ENCODE measurements at regions not wholly inside any gene's neighbourhood (a gene's known extent, or its start where the extent isn't known, plus 50 kb on each side); places are given as distances from the start of the nearest gene placed in this dataset.

DNA sequence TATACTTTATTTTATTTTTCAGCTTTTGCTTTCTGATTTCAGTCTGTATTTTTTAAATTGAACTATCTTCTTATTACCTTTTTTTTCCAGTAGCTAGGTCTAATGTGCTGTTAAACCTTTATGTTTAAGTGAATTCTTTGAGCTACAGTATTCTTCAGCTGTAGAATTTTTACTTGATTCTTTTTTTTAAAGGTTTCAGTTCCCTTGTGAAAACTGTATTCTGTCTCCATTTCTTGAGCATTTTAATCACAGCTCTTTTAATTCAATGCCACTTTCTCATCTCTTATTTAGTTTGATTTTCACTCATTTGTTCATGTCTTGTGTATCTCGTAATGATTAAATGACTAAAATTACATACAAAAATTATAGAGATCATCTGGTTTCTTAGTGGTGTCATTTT lies 233.8 kb downstream of the MTRR start:
- WGBS (ENCODE audit: missing lambda C conversion rate) = 0% methylated on average over 1 of the region's 1 CpG
- no peak overlapping the region for H3K4me3 ChIP-seq
- H3K4me2 ChIP-seq = no peak overlapping the region
- ChIA-PET CTCF (no interaction called here), POLR2A (no interaction called here)
- no peaks in the 10 kb centered on the region; the same call in 2 of the 3 replicates for H3K9me3 ChIP-seq
- no peak overlapping the region for H3K27ac ChIP-seq
- ATAC-seq (no peak), FAIRE-seq (no peak), DNase-seq (ENCODE audit: low read depth in 1 of 2, low spot score in 1 of 2) (no peak)
- no peaks in the 10 kb centered on the region for H3K4me1 ChIP-seq
- no peak for TF ChIP-seq TP53 (CRISPR knock-in tag; IDR thresholded peaks at IDR 0.05)

DNA sequence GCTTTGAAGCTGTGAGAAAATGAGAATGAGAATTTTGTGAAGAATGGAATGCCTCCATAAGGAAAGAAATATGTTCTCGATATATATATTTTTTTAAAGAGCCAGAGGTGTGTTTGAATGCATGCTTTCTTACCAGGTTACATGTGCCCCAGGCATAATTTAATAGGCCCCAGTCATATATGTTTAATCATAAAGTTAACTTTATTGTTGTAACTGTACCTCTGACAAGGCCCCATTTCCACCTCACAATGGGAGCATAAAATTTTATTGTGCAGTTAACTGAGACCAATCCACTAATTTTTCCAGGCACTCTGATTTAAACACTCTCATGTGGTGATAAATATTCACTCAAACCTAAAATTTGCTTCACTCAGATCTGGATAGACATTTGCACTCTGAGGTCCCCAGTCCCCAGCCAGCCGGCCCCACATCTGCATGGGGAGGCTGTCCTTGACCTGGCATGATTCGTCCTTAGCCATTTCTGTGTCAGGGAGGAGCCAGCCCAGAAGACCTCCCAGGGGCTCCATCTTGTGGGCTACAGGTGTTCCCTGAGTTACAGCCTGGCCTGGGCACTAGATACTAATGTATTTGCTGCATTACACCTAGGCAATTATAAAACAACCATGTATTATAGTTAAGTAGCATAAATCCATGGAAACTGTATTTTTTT lies 245.8 kb downstream of the MTRR start:
- no peak overlapping the region for H3K4me2 ChIP-seq
- under 1% methylated on average over 3 of the region's 3 CpGs for WGBS (ENCODE audit: missing lambda C conversion rate)
- ATAC-seq (no peak), DNase-seq (ENCODE audit: low read depth in 1 of 2, low spot score in 1 of 2) (no peak), FAIRE-seq (no peak)
- ChIA-PET CTCF (no interaction called here), POLR2A (no interaction called here)
- no peak overlapping the region for H3K27ac ChIP-seq
- H3K4me3 ChIP-seq = no peak overlapping the region
- TF ChIP-seq HDAC2 (IDR thresholded peaks at IDR 0.05) (no peak), CBX8 (IDR thresholded peaks at IDR 0.05) (no peak), NFE2L2 (conservative IDR thresholded peaks at IDR 0.05; ENCODE audit: low read length) (no peak), HEYL (CRISPR knock-in tag; IDR thresholded peaks at IDR 0.05) (no peak), RCOR1 (IDR thresholded peaks at IDR 0.05; ENCODE audit: low read depth, low read length) (no peak), ESRRA (IDR thresholded peaks at IDR 0.05; ENCODE audit: borderline replicate concordance, low read length) (no peak), SREBF2 (IDR thresholded peaks at IDR 0.05) (no peak), TFCP2L1 (CRISPR knock-in tag; IDR thresholded peaks at IDR 0.05) (no peak), BHLHE40 (IDR thresholded peaks at IDR 0.05; ENCODE audit: low read depth, low read length) (no peak), KDM1A (IDR thresholded peaks at IDR 0.05; ENCODE audit: low read depth) (no peak), EHF (CRISPR knock-in tag; IDR thresholded peaks at IDR 0.05) (no peak)
- H3K9me3 ChIP-seq = no peaks in the 10 kb centered on the region
- H3K4me1 ChIP-seq = no peaks in the 10 kb centered on the region

DNA sequence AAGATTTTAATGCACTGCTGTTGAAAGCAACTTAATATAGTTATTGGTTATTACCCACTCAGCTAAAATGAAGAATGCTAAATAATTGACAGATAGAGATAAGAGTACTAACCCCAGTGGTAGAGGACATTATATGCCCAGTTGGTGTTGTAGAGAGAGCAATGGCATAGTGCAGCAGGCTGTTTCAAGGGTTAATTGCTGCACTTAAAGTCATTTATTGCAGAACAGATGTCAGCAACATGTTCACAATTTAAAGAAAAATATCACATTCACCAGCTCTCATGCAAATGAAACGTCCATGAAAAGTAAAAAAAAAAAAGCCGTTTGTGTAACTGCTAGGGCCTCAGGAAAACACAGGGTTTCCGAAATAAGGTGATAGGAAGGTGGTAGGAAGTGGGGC lies 254.6 kb downstream of the MTRR start:
- DNase-seq (ENCODE audit: low read depth in 1 of 2, low spot score in 1 of 2) (no peak), ATAC-seq (no peak), FAIRE-seq (no peak)
- WGBS (ENCODE audit: missing lambda C conversion rate) = 2% methylated on average over 3 of the region's 3 CpGs
- H3K4me2 ChIP-seq = no peak overlapping the region
- POLR2A ChIA-PET = no interaction called here
- CTCF ChIA-PET = no interaction called here
- H3K9me3 ChIP-seq = no peaks in the 10 kb centered on the region
- no peak overlapping the region for H3K27ac ChIP-seq
- no peak for TF ChIP-seq EP300 (IDR thresholded peaks at IDR 0.05)
- TF ChIP-seq, protein P1, sequence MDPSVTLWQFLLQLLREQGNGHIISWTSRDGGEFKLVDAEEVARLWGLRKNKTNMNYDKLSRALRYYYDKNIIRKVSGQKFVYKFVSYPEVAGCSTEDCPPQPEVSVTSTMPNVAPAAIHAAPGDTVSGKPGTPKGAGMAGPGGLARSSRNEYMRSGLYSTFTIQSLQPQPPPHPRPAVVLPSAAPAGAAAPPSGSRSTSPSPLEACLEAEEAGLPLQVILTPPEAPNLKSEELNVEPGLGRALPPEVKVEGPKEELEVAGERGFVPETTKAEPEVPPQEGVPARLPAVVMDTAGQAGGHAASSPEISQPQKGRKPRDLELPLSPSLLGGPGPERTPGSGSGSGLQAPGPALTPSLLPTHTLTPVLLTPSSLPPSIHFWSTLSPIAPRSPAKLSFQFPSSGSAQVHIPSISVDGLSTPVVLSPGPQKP (IDR thresholded peaks at IDR 0.05; ENCODE audit: low read depth, low read length) = no peak
- no peak for TF ChIP-seq NPAS2 (CRISPR knock-in tag; IDR thresholded peaks at IDR 0.05; ENCODE audit: borderline replicate concordance)
- no peak for TF ChIP-seq FOXS1 (CRISPR knock-in tag; IDR thresholded peaks at IDR 0.05)
- TF ChIP-seq PHF8 (IDR thresholded peaks at IDR 0.05; ENCODE audit: borderline replicate concordance, low read depth) = no peak
- H3K4me1 ChIP-seq = no peaks in the 10 kb centered on the region
- no peak overlapping the region for H3K4me3 ChIP-seq

DNA sequence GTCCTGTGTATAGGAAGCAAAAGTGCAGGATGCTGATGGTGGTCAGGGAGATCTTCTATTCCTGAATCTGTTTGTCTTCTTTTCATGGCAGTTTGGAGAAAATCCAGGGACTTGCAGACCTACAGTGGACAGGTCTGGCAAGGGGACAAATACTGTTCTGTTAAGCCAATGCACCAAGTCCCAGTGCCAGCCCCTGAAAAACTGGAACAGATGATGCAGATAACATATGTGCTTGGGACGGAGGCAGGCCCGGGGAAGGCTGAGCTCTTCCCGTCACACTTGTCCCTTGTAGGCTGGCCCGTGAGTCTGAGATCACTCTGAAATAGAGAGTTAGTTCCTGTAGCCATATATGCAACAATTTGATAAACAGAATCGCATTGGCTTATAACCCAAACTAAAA lies 265.7 kb downstream of the MTRR start:
- DNase-seq (ENCODE audit: low read depth in 1 of 2, low spot score in 1 of 2) = no peak
- no peak overlapping the region for H3K4me3 ChIP-seq
- no peak overlapping the region for H3K27ac ChIP-seq
- no peak for ATAC-seq
- ChIA-PET POLR2A (no interaction called here), CTCF (no interaction called here)
- 0% methylated on average over 5 of the region's 5 CpGs for WGBS (ENCODE audit: missing lambda C conversion rate)
- FAIRE-seq = no peak
- no peaks in the 10 kb centered on the region for H3K9me3 ChIP-seq
- TF ChIP-seq ESRRA (IDR thresholded peaks at IDR 0.05; ENCODE audit: borderline replicate concordance, low read length) (no peak), CBX2 (IDR thresholded peaks at IDR 0.05; ENCODE audit: borderline replicate concordance, low read depth) (no peak), ZNF302 (CRISPR knock-in tag; IDR thresholded peaks at IDR 0.05) (no peak), EHMT2 (IDR thresholded peaks at IDR 0.05; ENCODE audit: low read depth) (no peak), FOSB (CRISPR knock-in tag; IDR thresholded peaks at IDR 0.05) (no peak), FOXS1 (CRISPR knock-in tag; IDR thresholded peaks at IDR 0.05) (no peak), CHD2 (IDR thresholded peaks at IDR 0.05; ENCODE audit: low read length, partially characterized antibody) (no peak), ZFP36 (IDR thresholded peaks at IDR 0.05; ENCODE audit: borderline replicate concordance, partially characterized antibody) (no peak), RCOR1 (IDR thresholded peaks at IDR 0.05; ENCODE audit: low read depth, low read length) (no peak)
- TF ChIP-seq, protein P2, sequence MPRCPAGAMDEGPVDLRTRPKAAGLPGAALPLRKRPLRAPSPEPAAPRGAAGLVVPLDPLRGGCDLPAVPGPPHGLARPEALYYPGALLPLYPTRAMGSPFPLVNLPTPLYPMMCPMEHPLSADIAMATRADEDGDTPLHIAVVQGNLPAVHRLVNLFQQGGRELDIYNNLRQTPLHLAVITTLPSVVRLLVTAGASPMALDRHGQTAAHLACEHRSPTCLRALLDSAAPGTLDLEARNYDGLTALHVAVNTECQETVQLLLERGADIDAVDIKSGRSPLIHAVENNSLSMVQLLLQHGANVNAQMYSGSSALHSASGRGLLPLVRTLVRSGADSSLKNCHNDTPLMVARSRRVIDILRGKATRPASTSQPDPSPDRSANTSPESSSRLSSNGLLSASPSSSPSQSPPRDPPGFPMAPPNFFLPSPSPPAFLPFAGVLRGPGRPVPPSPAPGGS (IDR thresholded peaks at IDR 0.05) = no peak
- TF ChIP-seq, protein P3, sequence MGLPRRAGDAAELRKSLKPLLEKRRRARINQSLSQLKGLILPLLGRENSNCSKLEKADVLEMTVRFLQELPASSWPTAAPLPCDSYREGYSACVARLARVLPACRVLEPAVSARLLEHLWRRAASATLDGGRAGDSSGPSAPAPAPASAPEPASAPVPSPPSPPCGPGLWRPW (IDR thresholded peaks at IDR 0.05) = no peak
- H3K4me2 ChIP-seq = no peak overlapping the region
- H3K4me1 ChIP-seq = no peaks in the 10 kb centered on the region
